IMR-90 (cell line): ENCODE measurements at regions not wholly inside any gene's neighbourhood (a gene's known extent, or its start where the extent isn't known, plus 50 kb on each side); places are given as distances from the start of the nearest gene placed in this dataset.

Experiments
- ATAC-seq: fragments of 200-7000 bp; cut with Tn5 transposase; 2 replicates; pipeline ENCODE4 v1.9.1; 2020; ENCODE audit warnings: low read depth, mild to moderate bottlenecking, moderate library complexity
- BruUV-seq: library from RNA; stranded (reverse); fragments of 400-500 nt; replicated peaks from 2 replicates; lab custom pipeline; 2021; lab: Mats Ljungman, UMichigan
- CTCF ChIA-PET: fragments of 300-600 bp; formaldehyde crosslinking; extraction: SDS; loops from one replicate; lab custom pipeline; 2021; ENCODE audit warnings: antibody characterized with exemption; lab: Yijun Ruan, JAX
- POLR2A ChIA-PET: fragments of 300-600 bp; sonication (Branson Sonifier 250); formaldehyde crosslinking; loops from one replicate; lab custom pipeline; 2022; ENCODE audit warnings: antibody characterized with exemption; ENCODE audit not compliant: unreplicated experiment; lab: Charles Lee
- DNase-seq: peaks from one replicate; pipeline ENCODE4 v3.0.0; 2013
- H2AFZ ChIP-seq: replicated peaks from 2 replicates; pipeline ENCODE3; 2013; ENCODE audit warnings: low read length, mild to moderate bottlenecking; ENCODE audit not compliant: poor library complexity
- H2AK5ac ChIP-seq: 2 replicates; pipeline ENCODE4 v1.6.1; 2013; ENCODE audit warnings: low read depth, low read length, inconsistent platforms
- H2AK9ac ChIP-seq: replicated peaks from 2 replicates; pipeline ENCODE3; 2013; ENCODE audit warnings: mild to moderate bottlenecking, low read depth, low read length, moderate library complexity; ENCODE audit not compliant: poor library complexity
- H2BK120ac ChIP-seq: 2 replicates; pipeline ENCODE4 v1.6.1; 2013; ENCODE audit warnings: low read depth, low read length, inconsistent platforms
- H2BK15ac ChIP-seq: 3 replicates; pipeline ENCODE4 v1.6.1; 2013; ENCODE audit warnings: low read depth, low read length, inconsistent platforms
- H2BK20ac ChIP-seq: 2 replicates; pipeline ENCODE4 v1.6.1; 2013; ENCODE audit warnings: low read depth, mild to moderate bottlenecking, inconsistent platforms, low read length, moderate library complexity
- H2BK5ac ChIP-seq: 2 replicates; pipeline ENCODE4 v1.6.1; 2013; ENCODE audit warnings: mild to moderate bottlenecking, low read depth, low read length, inconsistent platforms; ENCODE audit not compliant: poor library complexity, severe bottlenecking
- H3K14ac ChIP-seq: replicated peaks from 2 replicates; pipeline ENCODE4 v1.6.1; 2013; ENCODE audit warnings: low read depth, low read length, inconsistent platforms
- H3K18ac ChIP-seq: 2 replicates; pipeline ENCODE4 v1.6.1; 2013; ENCODE audit warnings: low read depth, low read length, control low read depth
- H3K23ac ChIP-seq: 2 replicates; pipeline ENCODE4 v1.6.1; 2013; ENCODE audit warnings: low read depth, low read length, inconsistent platforms
- H3K27ac ChIP-seq: 2 replicates; pipeline ENCODE4 v1.5.1; 2013; ENCODE audit warnings: mild to moderate bottlenecking, control low read depth, low read length; ENCODE audit not compliant: insufficient read depth
- H3K27me3 ChIP-seq: 2 replicates; pipeline ENCODE4 v1.6.1; 2013; ENCODE audit warnings: low read length; ENCODE audit not compliant: control insufficient read depth, insufficient read depth
- H3K36me3 ChIP-seq: 2 replicates; pipeline ENCODE4 v1.6.1; 2013; ENCODE audit warnings: low read length, mixed read lengths; ENCODE audit not compliant: control insufficient read depth, insufficient read depth
- H3K4ac ChIP-seq: 2 replicates; pipeline ENCODE4 v1.6.1; 2013; ENCODE audit warnings: low read depth, low read length, inconsistent platforms
- H3K4me1 ChIP-seq: 2 replicates; pipeline ENCODE4 v1.6.1; 2013; ENCODE audit warnings: low read length, mixed read lengths; ENCODE audit not compliant: control insufficient read depth, insufficient read depth
- H3K4me2 ChIP-seq: 2 replicates; pipeline ENCODE4 v1.6.1; 2013; ENCODE audit warnings: low read depth, mild to moderate bottlenecking, control low read depth, low read length, moderate library complexity
- H3K4me3 ChIP-seq: 2 replicates; pipeline ENCODE4 v1.5.1; 2013; ENCODE audit warnings: low read depth, mild to moderate bottlenecking, control low read depth, low read length, moderate library complexity; ENCODE audit not compliant: insufficient read depth
- H3K56ac ChIP-seq: 2 replicates; pipeline ENCODE4 v1.6.1; 2013; ENCODE audit warnings: low read length, inconsistent platforms; ENCODE audit not compliant: insufficient read depth; ENCODE audit errors: extremely low read depth
- H3K79me1 ChIP-seq, 2 experiments: 2 replicates each; pipeline ENCODE4 v1.6.1; 2013; ENCODE audit warnings: low read length in 2 of 2, inconsistent platforms in 1 of 2, low read depth in 1 of 2
- H3K9ac ChIP-seq: 2 replicates; pipeline ENCODE4 v1.6.1; 2013; ENCODE audit warnings: low read depth, low read length, control low read depth
- H3K9me1 ChIP-seq: 2 replicates; pipeline ENCODE4 v1.6.1; 2013; ENCODE audit warnings: low read length, inconsistent platforms; ENCODE audit not compliant: insufficient read depth
- H3K9me3 ChIP-seq: 2 replicates; pipeline ENCODE4 v1.6.1; 2013; ENCODE audit warnings: low read length; ENCODE audit not compliant: control insufficient read depth, insufficient read depth
- H4K20me1 ChIP-seq: 2 replicates; pipeline ENCODE4 v1.6.1; 2013; ENCODE audit warnings: low read length, inconsistent platforms; ENCODE audit not compliant: insufficient read depth
- H4K5ac ChIP-seq: 2 replicates; pipeline ENCODE4 v1.6.1; 2013; ENCODE audit warnings: mild to moderate bottlenecking, low read depth, low read length, control low read depth
- H4K8ac ChIP-seq, 2 experiments: 2 replicates each; pipeline ENCODE4 v1.6.1; 2013; ENCODE audit warnings: low read depth in 2 of 2, low read length in 2 of 2, control low read depth in 1 of 2, inconsistent platforms in 1 of 2
- H4K91ac ChIP-seq: 2 replicates; pipeline ENCODE4 v1.6.1; 2013; ENCODE audit warnings: low read depth, low read length, inconsistent platforms; ENCODE audit not compliant: insufficient read depth
- BHLHE40 ChIP-seq: fragments of 150-350 bp; IDR thresholded peaks from 2 replicates; pipeline ENCODE4 v1.6.1; 2016; ENCODE audit warnings: mild to moderate bottlenecking, low read depth, low read length
- CEBPB ChIP-seq: IDR thresholded peaks from 2 replicates; pipeline ENCODE4 v1.6.1; 2012; ENCODE audit warnings: low read depth, low read length, improper control_type of control experiment
- CHD1 ChIP-seq: IDR thresholded peaks from 2 replicates; pipeline ENCODE4 v1.6.1; 2012; ENCODE audit warnings: low read depth, low read length, improper control_type of control experiment
- FOS ChIP-seq: fragments of 150-350 bp; IDR thresholded peaks from 2 replicates; pipeline ENCODE4 v1.6.1; 2016; ENCODE audit warnings: low read depth, low read length
- MAFK ChIP-seq: IDR thresholded peaks from 2 replicates; pipeline ENCODE4 v1.6.1; 2012; ENCODE audit warnings: low read depth, low read length, improper control_type of control experiment
- MAZ ChIP-seq: IDR thresholded peaks from 2 replicates; pipeline ENCODE4 v1.6.1; 2012; ENCODE audit warnings: low read depth, mild to moderate bottlenecking, low read length, improper control_type of control experiment, moderate library complexity, borderline replicate concordance
- MXI1 ChIP-seq: IDR thresholded peaks from 2 replicates; pipeline ENCODE4 v1.6.1; 2012; ENCODE audit warnings: low read depth, mild to moderate bottlenecking, low read length, moderate library complexity, borderline replicate concordance
- NFE2L2 ChIP-seq: fragments of 150-350 bp; IDR thresholded peaks from 2 replicates; pipeline ENCODE4 v1.6.1; 2016; ENCODE audit warnings: low read depth, mild to moderate bottlenecking, low read length
- POLR2A ChIP-seq: IDR thresholded peaks from 2 replicates; pipeline ENCODE4 v1.6.1; 2012; ENCODE audit warnings: mild to moderate bottlenecking, low read depth, low read length
- RAD21 ChIP-seq: IDR thresholded peaks from 2 replicates; pipeline ENCODE4 v1.6.1; 2012; ENCODE audit warnings: low read length, improper control_type of control experiment
- RCOR1 ChIP-seq: IDR thresholded peaks from 2 replicates; pipeline ENCODE4 v1.6.1; 2012; ENCODE audit warnings: mild to moderate bottlenecking, low read length, improper control_type of control experiment; ENCODE audit not compliant: insufficient replicate concordance
- RFX5 ChIP-seq: IDR thresholded peaks from 2 replicates; pipeline ENCODE4 v1.8.0; 2012; ENCODE audit warnings: low read depth, mild to moderate bottlenecking, low read length, moderate library complexity
- SMC3 ChIP-seq: fragments of 150-350 bp; IDR thresholded peaks from 2 replicates; pipeline ENCODE4 v1.6.1; 2016; ENCODE audit warnings: low read depth, mild to moderate bottlenecking, antibody characterized with exemption, low read length, moderate library complexity
- USF2 ChIP-seq: fragments of 150-350 bp; IDR thresholded peaks from 2 replicates; pipeline ENCODE4 v1.6.1; 2017; ENCODE audit warnings: mild to moderate bottlenecking, antibody characterized with exemption, low read length, low read depth
- WGBS, 2 experiments: methylation state at CpG; one replicate each; pipeline versions ENCODE4 v1.1.5 to v1.1.7; 2013; ENCODE audit warnings: missing lambda C conversion rate in 2 of 2; ENCODE audit not compliant: insufficient read length in 1 of 2; ENCODE audit errors: extremely low coverage in 2 of 2; 5-methylcytosine and 5-hydroxymethylcytosine counted together
- dilution Hi-C: fragments of 300-500 bp; cut with HindIII; formaldehyde crosslinking; loops from one replicate; pipeline ENCODE4 v1.14.3; 2018; ENCODE audit warnings: low sequenced_read_pairs; ENCODE audit not compliant: unreplicated experiment
- in situ Hi-C: fragments of 300-500 bp; cut with MboI; formaldehyde crosslinking; loops from 3 replicates; pipeline ENCODE4 v1.14.3; 2019; ENCODE audit warnings: low sequenced_read_pairs, inconsistent platforms, mixed read lengths
- intact Hi-C: fragments of 100-400 bp; cut with micrococcal nuclease; formaldehyde crosslinking; loops from 2 replicates; pipeline ENCODE4 v1.10.0; 2022
- TF ChIP-seq, protein P1 (sequence below): conservative IDR thresholded peaks from 2 replicates; pipeline ENCODE4 v1.5.1; 2012; ENCODE audit warnings: mild to moderate bottlenecking, low read depth, low read length, improper control_type of control experiment
- TF ChIP-seq, protein P2 (sequence below): fragments of 150-350 bp; IDR thresholded peaks from 2 replicates; pipeline ENCODE4 v1.6.1; 2016; ENCODE audit warnings: low read depth, mild to moderate bottlenecking, low read length, moderate library complexity, borderline replicate concordance

DNA sequence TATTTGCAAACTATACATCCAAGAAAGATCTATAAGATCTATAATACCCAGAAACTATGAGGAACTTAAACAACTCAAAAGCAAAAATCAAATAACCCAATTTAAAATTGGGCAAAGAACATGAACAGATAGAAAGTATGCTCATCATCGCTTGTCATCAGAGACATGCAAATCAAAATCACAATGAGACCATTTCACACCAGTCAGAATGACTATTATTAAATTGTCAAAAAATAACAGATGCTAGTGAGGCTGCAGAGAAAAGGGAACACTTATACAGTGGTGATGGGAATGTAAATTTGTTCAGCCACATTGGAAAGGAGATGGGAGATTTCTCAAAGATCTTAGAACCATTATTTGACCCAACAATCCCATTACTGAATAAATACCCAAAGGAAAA lies 1451.7 kb upstream of the ADGRL3 start:
- dilution Hi-C loops, result no loop called here
- no peak overlapping the region for H3K14ac ChIP-seq
- ATAC-seq, result no peak

More for the DNA sequence above, 1451.7 kb upstream of the ADGRL3 start:
- no peak for DNase-seq
- Histone ChIP-seq H4K8ac (no peak overlapping the region), H2BK15ac (no peak overlapping the region), H4K5ac (no peak overlapping the region), H3K27ac (no peak overlapping the region), H3K4me1 (no peaks in the 10 kb centered on the region), H2AK5ac (no peak overlapping the region), H2BK120ac (no peak overlapping the region), H3K9me3 (peaks cover 3% of the 10 kb centered on the region; the same call in 1 of the 2 replicates), H3K9ac (no peak overlapping the region), H2BK20ac (no peak overlapping the region), H3K4me2 (no peak overlapping the region), H3K4ac (no peak overlapping the region), H2AFZ (no peak overlapping the region), H2BK5ac (no peak overlapping the region), H4K91ac (no peak overlapping the region), H3K56ac (no peak overlapping the region), H3K23ac (no peak overlapping the region), H3K79me1 (no peaks in the 10 kb centered on the region), H4K20me1 (no peaks in the 10 kb centered on the region), H2AK9ac (no peak overlapping the region), H3K9me1 (no peaks in the 10 kb centered on the region), H3K27me3 (no peaks in the 10 kb centered on the region), H3K36me3 (no peaks in the 10 kb centered on the region), H3K4me3 (no peak overlapping the region), H3K18ac (no peak overlapping the region)
- no CpG with 5 or more reads among the region's 1 CpG for WGBS, 2 experiments
- ChIA-PET CTCF (no interaction called here), POLR2A (no interaction called here)
- in situ Hi-C loops, result no loop called here
- intact Hi-C loops, result no loop called here
- TF ChIP-seq POLR2A (no peak), SMC3 (no peak), USF2 (no peak), MAZ (no peak), FOS (no peak), NFE2L2 (no peak), MXI1 (no peak), MAFK (no peak), BHLHE40 (no peak), CHD1 (no peak), RFX5 (no peak), RCOR1 (no peak), CEBPB (no peak), RAD21 (no peak)
- TF ChIP-seq, protein P1, sequence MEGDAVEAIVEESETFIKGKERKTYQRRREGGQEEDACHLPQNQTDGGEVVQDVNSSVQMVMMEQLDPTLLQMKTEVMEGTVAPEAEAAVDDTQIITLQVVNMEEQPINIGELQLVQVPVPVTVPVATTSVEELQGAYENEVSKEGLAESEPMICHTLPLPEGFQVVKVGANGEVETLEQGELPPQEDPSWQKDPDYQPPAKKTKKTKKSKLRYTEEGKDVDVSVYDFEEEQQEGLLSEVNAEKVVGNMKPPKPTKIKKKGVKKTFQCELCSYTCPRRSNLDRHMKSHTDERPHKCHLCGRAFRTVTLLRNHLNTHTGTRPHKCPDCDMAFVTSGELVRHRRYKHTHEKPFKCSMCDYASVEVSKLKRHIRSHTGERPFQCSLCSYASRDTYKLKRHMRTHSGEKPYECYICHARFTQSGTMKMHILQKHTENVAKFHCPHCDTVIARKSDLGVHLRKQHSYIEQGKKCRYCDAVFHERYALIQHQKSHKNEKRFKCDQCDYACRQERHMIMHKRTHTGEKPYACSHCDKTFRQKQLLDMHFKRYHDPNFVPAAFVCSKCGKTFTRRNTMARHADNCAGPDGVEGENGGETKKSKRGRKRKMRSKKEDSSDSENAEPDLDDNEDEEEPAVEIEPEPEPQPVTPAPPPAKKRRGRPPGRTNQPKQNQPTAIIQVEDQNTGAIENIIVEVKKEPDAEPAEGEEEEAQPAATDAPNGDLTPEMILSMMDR, result no peak
- TF ChIP-seq, protein P2, sequence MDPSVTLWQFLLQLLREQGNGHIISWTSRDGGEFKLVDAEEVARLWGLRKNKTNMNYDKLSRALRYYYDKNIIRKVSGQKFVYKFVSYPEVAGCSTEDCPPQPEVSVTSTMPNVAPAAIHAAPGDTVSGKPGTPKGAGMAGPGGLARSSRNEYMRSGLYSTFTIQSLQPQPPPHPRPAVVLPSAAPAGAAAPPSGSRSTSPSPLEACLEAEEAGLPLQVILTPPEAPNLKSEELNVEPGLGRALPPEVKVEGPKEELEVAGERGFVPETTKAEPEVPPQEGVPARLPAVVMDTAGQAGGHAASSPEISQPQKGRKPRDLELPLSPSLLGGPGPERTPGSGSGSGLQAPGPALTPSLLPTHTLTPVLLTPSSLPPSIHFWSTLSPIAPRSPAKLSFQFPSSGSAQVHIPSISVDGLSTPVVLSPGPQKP, result no peak
- no TSS peak for BruUV-seq
